HG02973 (cell line): ENCODE measurements at regions not wholly inside any gene's neighbourhood (a gene's known extent, or its start where the extent isn't known, plus 50 kb on each side); places are given as distances from the start of the nearest gene placed in this dataset.
"Not testable (repeated sequence)": the region's sequence is repeated elsewhere in the genome, so short reads cannot be mapped to it uniquely, and the experiment has no call there.

ENCODE experiments used
- ATAC-seq: cut with Tn5 transposase; IDR thresholded peaks from one replicate; pipeline ENCODE4 v1.9.1; 2021; ENCODE audit warnings: moderate library complexity; ENCODE audit not compliant: unreplicated experiment

DNA sequence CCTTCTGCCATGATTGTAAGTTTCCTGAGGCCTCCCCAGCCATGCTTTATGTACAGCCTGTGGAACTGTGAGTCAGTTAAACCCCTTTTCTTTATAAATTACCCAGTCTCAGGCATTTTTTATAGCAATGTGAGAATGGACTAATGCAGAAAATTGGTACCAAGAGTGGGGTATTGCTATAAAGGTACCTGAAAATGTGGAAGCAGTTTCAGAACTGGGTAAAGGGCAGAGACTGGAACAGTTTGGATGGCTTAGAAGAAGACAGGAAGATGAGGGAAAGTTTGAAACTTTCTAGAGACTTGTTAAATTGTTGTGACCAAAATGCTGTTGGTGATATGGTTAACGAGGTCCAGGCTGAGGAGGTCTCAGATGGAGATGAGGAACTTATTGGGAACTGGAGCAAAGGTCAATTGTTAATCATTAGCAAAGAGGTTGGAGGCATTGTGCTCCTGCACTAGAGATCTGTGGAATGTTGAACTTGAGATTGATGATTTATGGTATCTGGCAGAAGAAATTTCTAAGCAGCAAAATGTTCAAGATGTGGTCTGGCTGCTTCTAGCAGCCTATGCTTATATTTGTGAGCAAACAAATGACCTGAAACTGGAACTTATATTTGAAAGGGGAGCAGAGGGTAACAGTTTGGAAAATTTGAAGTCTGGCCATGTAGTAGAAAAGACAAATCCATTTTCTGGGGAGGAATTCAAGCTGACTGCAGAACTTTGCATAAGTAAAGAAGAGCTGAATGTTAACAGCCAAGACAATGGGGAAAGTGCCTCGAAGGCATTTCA lies 79.0 kb upstream of the GMDS start:
- no peak for ATAC-seq

DNA sequence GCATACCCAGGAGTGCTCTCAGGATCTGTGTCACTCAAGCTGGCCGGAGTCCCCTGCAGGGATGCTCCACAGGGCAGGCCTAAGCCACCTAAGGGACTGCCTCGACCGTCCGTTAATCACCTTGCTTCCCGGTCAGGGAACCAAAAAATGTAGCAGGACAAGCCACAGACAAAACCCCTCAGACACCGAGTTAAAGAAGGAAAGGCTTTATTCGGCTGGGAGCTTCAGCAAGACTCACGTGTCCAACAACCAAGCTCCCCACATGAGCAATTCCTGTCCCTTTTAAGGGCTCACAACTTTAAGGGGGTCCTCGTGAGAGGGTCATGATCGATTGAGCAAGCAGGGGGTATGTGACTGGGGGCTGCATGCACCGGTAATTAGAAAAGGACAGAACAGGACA lies 72.1 kb upstream of the GMDS start:
- ATAC-seq: not testable (repeated sequence)

DNA sequence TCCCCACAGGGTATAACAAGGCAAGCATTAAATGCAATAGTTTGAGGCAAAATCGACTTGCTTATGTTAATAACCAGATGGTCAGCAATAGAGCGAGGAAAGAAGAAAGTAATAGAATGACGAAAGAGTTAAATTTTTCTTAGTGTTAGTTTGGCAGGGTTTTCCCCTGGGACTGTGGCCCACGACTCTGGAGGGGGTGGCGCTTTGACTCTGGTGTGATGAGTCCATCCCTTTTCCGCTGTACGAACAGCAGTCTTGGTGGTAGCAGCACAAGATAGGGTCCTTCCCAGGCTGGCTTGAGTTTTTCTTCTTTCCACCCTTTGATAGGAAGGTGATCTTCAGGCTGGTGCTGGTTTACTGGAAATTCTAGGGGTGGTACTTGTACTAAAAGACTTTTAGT lies 69.2 kb upstream of the GMDS start:
- no peak for ATAC-seq

DNA sequence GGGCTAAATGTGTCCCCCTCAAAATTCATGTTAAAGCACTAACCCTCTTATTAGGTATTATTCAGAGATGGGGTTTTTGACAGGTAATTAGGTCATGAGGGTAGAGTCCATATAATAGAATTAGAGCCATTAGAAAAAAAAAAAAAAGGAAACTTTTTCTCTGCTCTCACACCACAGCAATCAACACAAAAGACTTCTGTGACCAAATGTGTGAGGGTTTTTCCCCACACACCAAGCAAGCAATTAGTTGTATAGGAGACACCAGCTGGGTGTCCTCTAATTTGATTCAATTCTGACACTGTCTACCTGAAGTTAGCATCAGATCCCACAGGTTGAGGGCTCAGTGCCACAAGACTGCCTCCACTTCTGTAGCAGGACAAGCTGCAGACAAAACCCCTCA lies 64.6 kb upstream of the GMDS start:
- ATAC-seq: no peak

- no peak for ATAC-seq
Measured at GRCh38 chr6:2309122-2309521, 63.7 kb upstream of the GMDS start.

DNA sequence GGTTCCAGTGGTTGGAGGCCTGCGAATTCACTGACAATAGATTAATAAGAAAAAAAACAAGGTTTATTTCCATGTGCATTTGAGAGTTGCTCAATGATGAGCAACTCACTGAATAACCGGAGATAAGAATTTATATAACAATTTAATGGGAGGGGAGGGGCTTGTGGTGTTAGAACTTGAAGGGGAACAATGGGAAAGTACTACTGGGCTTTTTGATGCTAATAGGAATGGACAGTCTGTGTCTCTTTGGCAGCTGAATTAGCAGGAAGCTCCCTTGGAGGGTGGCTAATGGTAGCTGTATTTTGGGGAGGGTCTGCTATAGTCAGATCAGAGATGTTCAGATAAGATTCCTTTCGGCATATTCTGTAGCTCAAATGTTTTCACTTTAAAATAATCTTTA lies 62.4 kb upstream of the GMDS start:
- no peak for ATAC-seq

DNA sequence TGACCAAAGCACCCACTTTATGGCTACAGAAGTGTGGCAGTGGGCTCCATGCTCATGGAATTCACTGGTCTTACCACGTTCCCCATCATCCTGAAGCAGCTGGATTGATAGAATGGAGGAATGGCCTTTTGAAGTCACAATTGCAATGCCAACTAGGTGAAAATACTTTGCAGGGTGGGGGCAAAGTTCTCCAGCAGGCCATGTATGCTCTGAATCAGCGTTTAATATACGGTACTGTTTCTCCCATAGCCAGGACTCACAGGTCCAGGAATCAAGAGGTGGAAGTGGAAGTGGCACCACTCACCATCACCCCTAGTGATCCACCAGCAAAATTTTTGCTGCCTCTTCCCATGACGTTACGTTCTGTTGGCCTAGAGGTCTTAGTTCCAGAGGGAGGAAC lies 60.5 kb upstream of the GMDS start:
- ATAC-seq: no peak

DNA sequence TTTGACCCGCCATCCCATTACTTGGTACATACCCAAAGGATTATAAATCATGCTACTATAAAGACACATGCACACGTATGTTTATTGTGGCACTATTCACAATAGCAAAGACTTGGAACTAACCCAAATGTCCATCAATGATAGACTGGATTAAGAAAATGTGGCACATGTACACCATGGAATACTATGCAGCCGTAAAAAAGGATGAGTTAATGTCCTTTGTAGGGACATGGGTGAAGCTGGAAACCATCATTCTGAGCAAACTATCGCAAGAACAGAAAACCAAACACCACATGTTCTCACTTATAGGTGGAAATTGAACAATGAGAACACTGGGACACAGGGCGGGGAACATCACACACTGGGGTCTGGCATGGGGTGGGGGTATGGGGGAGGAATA lies 57.1 kb upstream of the GMDS start:
- ATAC-seq: not testable (repeated sequence)

GRCh38 chr6:2296781-2297180 lies 51.4 kb upstream of the GMDS start:
- no peak for ATAC-seq
